ENCODE measurements at regions not wholly inside any gene's neighbourhood (a gene's known extent, or its start where the extent isn't known, plus 50 kb on each side); places are given as distances from the start of the nearest gene placed in this dataset.
"Not testable (repeated sequence)": the region's sequence is repeated elsewhere in the genome, so short reads cannot be mapped to it uniquely, and the experiment has no call there.

DNA sequence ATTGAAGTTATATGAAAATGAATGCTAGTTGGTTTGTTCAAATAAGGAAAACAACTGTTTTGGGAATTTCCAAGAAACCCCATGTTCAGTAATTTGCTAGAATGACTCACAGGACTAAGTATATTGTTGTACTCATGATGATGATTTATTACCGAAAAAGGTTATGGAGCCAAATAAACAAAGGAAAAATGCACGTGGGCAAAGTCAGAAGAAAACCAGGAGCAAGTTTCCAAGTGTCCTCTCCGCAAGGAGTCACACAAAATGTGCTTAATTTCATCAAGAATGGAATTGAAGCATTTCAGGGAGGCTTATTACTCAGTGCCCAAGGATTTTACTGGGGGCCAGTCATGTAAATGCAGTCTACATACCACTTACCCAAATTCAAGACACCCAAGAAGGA is 1652.4 kb upstream of the TMEFF2 start:
- DNase-seq (ENCODE audit: low read depth in 4 of 4, low spot score in 3 of 4), result no peak

DNA sequence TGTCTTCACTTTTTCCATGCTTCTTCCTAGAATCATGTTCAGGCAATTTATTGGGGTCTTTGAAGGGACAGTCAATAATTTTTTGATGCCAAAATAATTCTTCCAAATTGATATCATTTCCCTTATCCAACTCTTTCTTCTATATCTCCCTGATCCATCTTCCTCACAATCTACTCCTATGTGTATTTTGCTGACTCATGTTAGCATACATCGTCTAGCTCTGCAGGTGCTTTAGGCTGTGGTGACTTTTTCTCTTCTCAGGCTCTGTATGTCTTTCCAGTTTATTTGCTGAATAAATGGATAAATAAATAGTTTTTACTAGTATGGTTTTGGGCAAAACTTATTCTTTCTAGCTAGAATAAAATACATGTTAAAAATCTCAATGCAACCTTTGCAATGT is 1650.9 kb upstream of the TMEFF2 start:
- DNase-seq (ENCODE audit: low read depth in 4 of 4, low spot score in 3 of 4), result no peak

DNA sequence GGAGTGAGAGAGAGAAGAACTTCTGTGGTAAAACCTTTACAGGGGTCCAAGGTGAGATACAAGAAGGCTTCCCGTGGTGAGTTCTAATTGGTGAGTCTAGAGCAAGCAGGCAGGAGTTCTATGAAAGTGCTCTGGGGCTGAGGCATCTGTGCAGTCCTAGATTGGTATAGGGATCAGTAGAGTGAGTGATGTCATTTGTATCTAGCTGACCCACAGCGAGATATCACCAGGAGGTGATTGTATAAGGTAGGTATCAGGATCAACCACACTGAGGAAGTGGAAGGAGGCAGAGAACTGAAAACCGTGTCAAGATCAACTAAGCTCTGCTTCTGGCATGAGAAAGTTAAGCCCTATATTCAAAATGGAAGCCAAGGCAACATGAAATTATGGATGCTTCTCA is 1648.9 kb upstream of the TMEFF2 start:
- DNase-seq (ENCODE audit: low read depth in 4 of 4, low spot score in 3 of 4), result no peak

DNA sequence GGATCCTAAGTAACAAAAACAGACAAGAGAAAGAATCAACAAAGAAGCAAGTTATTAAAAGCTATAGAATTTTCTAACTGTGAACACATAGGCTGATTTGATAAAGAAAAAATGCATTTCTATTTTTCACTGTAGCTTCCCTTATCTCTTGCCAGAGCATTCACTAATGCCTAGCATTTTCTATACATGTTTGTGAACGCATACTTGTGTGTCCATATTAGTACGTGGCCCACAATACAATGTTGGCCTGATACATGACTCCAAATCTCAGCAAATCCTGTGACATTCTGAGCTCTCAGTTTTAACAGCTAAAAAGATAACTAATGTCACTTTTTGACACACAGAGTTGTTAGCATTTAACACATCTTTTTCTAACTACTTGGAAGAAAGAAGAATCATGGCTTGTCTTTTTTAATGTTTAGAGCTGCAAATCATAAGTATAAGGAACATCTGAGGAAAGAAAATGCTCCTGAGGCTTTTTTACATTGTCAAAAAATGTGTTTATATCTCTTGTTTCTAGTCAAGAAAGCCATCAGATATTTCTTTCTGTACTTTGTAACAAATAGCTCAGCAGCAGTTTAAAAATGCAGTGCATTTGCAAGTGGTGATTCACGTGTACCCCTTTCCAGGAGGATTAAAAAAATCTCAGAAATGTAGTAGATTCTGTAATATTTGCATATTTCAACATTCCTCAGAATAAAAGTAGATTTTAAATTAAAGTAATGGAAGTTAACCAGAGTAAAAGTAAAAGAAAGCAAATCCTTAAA is 1646.8 kb upstream of the TMEFF2 start:
- no peak for DNase-seq (ENCODE audit: low read depth in 4 of 4, low spot score in 3 of 4)

DNA sequence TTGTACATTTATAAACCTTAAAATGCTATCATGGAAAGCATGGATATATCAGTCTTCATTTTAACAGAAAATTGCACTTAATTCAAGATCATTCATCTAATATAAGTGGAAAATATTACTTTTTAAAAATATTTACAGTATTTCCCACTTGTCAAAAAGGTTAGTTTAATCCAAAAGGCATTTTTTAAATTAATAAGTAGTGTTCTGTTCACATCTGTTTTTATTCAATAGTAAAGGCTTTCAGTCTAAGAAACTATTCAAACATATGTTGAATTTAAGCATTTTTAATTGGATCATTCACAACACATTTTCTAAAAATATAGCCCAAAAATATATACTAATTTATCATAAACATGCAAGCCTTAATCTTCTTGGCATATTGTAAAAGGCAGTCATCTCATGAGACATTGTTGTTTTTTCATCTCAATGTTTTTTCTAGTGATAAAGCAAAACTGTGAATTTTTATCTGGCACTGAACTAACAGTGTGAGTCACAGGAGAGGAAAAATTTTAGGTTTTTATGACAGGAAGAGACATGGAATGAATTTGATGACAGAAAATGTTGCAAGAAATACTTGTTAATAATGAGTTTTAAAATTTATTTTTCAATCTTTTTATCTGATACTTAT is 1642.5 kb upstream of the TMEFF2 start:
- DNase-seq (ENCODE audit: low read depth in 4 of 4, low spot score in 3 of 4), result no peak

DNA sequence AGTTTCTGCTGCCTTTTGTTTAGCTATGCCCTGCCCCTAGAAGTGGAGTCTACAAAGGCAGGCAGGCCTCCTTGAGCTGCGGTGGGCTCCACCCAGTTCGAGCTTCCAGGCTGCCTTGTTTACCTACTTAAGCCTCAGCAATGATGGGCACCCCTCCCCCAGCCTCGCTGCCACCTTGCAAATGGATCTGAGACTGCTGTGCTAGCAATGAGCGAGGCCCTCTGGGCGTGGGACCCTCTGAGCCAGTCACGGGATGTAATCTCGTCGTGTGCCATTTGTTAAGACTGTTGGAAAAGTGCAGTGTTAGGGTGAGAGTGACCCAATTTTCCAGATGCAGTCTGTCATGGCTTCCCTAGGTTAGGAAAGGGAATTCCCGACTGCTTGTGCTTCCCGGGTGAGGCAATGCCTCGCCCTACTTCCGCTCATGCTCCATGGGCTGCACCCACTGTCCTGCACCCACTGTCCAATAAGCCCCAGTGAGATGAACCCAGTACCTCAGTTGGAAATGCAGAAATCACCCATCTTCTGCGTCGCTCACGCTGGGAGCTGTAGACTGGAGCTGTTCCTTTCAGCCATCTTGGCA is 1641.8 kb upstream of the TMEFF2 start:
- DNase-seq (ENCODE audit: low read depth in 4 of 4, low spot score in 3 of 4), result not testable (repeated sequence)

DNA sequence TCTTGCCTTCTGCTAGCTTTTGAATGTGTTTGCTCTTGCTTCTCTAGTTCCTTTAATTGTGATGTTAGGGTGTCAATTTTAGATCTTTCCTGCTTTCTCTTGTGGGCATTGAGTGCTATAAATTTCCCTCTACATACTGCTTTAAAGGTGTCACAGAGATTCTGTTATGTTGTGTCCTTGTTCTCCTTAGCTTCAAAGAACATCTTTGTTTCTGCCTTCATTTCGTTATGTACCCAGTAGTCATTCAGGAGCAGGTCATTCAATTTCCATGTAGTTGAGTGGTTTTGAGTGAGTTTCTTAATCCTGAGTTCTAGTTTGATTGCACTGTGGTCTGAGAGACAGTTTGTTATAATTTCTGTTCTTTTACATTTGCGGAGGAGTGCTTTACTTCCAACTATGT is 1639.2 kb upstream of the TMEFF2 start:
- DNase-seq (ENCODE audit: low read depth in 4 of 4, low spot score in 3 of 4), result not testable (repeated sequence)

DNA sequence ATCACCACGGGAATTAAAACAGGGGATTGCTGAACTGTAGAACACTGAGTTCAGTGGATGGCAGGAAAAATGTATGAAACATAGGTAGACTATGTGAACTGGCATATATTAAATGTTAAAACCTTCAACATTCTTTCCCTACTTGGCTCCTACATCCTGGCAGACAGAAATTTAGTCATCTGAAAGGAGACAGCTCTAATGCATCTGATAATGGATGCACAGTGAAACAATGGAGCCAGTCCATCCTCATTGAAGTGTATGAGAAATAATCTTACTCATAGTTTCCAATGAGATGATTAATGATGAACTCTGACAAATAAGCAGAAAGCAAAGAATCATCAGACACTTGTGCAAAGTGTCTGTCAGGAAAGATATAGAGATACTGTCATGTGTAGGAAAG is 1629.7 kb upstream of the TMEFF2 start:
- DNase-seq (ENCODE audit: low read depth in 4 of 4, low spot score in 3 of 4), result no peak

DNA sequence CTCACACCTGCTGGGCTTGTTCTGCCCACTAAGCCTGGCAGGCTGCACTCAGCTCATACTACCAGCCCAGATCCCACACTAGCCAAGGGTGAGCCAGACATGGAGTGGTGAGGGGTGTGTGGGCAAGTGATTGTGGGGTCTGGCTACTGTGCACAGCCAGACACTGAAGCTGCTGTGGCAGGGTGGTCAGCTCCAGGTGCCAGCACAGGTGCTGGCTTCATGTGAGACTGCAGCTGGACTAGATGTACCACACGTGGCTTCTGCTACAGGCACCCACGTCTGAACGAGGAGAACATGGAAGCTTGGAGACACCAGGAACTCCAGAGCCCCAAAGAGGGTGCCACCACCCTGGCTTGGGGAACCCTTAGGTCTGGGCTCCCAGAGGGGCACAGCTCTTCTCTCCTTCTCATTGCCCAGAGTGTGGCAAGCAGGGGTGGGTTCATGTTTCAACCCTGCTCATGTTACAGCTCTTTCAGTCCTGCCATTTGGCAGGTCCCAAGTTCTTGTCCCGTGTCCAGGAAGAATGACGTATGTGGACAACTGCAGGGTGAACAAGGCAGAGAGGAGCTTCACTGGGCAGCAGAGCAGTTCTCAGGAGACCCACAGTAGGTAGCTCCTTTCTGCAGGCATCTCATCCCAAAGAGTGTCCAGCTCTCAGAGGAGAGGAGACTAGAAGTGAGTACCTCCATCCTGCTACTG is 1624.2 kb upstream of the TMEFF2 start:
- no peak for DNase-seq (ENCODE audit: low read depth in 4 of 4, low spot score in 3 of 4)

DNA sequence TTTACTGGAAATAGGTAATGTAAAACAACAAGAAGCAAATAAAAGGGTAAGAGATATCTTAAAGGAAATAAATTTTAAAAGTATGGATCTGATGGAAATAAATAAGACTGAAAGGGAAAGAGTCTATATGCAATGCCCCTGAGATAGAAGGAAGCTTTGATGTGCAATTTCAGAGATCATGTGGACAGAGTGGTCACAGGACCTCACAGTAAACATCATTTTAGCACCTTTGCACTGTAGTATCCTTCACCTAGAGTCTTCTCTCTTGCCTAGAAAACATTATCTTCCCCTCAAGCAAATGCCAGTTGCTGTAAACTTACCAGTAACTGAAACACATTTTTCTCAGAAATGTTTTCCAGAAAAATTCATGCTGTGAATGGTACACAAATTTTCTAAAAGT is 1621.3 kb upstream of the TMEFF2 start:
- DNase-seq (ENCODE audit: low read depth in 4 of 4, low spot score in 3 of 4), result no peak

DNA sequence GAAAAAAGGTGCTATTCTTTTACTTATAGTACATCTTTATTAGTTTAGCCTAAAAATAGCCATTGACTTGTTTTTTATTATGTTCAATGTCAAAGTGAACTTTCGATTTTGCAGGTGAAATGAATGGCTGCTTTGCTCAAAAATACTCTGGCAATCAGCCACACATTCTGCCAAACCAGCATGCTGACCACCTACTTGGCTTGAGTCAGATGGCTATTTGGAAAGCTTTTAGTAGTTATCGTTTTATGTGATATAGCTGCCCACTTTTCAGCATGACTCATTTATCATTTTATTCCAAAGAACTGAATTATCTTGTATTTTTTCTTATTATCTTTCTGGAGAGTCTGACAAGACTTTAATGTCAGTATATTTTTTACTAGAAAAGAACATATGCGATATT is 1615.8 kb upstream of the TMEFF2 start:
- no peak for DNase-seq (ENCODE audit: low read depth in 4 of 4, low spot score in 3 of 4)

DNA sequence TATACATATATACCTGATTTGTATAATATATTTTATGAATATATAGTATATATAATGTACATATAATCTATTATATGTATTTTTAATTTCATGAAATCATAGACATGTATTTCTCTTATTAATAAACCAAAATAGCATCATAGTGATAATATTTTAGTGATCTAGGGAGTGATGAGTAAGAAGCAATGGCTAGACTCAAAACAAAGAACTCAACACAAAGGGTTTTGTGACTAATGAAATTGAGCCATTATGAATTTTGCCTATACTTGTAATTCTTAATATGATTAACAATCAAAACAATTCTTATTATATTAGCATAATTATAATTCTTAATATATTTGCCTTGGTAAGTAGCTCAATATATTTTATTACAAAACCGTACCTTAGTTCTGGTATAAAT is 1614.1 kb upstream of the TMEFF2 start:
- DNase-seq (ENCODE audit: low read depth in 4 of 4, low spot score in 3 of 4), result no peak

DNA sequence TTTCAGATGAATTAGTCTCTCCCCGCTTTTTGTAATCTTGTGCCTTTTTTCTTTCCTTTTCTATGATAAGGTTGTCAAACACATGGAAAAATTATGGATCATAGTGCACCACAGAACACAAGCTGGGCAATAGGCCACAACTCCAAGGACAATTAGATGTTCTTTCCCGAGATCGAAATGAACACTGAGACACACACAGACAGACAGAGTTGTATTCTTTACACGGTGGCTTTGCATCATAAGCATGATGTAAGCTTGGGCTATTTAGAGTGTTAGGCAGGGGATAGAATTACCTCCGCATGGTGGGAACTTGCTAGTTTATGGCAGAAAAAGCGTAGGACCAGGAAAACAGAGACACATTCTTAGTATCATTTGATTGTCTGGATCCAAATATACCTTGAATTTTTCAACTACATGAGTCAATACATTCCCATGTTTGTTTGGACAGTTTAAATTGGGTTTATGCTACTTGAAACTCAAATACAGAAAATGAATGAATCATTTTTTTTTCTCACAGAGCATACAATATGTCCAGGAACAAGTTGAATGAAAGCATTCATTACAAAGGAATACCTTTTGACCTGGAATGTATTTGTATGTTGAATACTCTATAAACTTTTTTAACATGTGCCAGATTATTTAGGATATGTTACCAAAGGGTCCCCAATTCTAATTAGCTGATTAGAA is 1611.5 kb upstream of the TMEFF2 start:
- DNase-seq (ENCODE audit: low read depth in 4 of 4, low spot score in 3 of 4), result no peak

DNA sequence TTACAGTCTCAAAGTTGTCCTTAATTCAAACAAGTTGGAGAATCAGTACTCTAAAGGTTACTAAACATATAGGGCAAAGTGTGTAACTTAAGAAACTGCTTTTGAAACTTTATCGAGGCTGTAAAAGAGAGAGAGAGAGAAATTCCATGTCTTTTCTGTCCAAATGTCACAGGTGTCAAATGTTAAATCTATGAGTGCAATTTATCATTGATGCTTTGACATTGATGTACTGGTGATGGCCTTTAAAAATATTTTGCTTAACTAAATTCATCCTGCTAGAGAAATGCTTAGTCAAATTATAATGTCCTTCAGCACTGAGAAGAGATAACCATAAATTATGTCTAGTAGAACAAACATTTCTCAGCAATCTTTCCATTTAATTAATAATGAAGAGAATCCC is 1602.1 kb upstream of the TMEFF2 start:
- no peak for DNase-seq (ENCODE audit: low read depth in 4 of 4, low spot score in 3 of 4)

DNA sequence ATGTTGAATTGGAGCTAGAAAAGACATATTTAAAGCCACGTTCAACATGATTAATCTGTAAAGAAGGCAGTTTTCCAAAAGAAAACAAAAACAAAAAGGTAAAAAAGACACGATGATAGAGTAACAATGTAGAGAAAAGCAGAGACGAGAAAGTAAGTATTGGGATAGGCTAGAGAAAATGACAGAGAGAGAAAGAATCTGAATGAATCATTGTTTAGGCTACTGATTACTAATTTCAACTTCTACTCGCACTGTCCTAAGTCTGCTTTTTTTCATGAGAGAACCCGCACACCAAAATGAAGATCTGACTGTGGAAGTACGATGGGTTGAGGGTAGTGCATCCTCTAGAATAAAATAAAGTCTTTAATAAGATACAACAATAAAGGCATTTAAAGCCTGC is 1599.2 kb upstream of the TMEFF2 start:
- DNase-seq (ENCODE audit: low read depth in 4 of 4, low spot score in 3 of 4), result no peak

DNA sequence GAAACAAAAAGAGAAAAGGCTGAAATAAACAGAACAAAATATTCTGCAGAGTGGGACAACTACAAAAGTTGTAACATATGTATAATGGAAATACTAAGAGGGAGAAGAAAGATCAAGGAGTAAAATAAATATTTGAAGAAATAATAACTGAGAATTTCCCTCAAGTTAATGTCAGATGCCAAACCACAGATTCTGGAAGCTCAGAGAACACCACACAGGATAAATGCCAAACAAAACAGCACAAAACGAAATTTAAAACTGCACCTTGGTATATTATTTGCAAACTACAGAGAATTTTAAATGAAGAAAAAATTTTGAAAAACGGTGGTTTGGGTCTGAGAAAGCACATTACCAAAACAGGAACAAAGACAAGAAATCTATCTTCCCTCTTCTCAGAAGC is 1588.9 kb upstream of the TMEFF2 start:
- no peak for DNase-seq (ENCODE audit: low read depth in 4 of 4, low spot score in 3 of 4)

DNA sequence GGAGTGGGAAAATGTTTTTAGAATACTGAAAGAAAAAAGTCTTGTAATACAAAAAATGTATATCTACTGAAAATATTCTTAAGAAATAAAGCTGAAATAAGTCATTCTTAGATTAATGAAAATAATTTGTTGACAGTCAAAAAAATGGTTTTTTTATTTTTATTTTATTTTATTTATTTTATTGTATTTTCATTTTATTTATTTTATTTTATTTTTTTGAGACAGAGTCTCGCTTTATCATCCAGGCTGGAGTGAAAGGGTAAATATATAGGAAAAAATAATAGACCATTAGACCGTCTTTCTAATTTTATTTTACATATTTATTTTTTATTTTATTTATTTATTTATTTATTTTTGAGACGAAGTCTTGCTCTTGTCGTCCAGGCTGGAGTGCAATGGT is 1583.6 kb upstream of the TMEFF2 start:
- no peak for DNase-seq (ENCODE audit: low read depth in 4 of 4, low spot score in 3 of 4)

DNA sequence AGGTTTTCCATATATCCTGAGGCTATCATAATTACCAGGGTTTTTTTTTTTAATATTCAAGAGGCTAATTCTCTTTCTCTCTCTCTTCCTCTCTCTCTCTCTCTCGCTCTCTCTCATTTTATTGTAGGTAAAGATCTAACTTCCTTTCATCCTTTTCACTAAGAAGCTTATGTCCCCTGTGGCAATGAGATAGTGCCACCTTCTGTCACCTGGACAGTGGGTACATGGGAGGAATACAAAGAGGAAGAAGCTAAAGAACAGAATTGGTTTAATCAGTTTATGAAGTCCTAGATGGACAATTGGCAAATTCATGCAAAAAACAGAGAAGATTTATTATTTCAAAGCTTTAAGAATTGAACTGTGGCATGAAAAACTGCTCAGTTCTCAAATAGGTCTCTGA is 1582.3 kb upstream of the TMEFF2 start:
- no peak for DNase-seq (ENCODE audit: low read depth in 4 of 4, low spot score in 3 of 4)

DNA sequence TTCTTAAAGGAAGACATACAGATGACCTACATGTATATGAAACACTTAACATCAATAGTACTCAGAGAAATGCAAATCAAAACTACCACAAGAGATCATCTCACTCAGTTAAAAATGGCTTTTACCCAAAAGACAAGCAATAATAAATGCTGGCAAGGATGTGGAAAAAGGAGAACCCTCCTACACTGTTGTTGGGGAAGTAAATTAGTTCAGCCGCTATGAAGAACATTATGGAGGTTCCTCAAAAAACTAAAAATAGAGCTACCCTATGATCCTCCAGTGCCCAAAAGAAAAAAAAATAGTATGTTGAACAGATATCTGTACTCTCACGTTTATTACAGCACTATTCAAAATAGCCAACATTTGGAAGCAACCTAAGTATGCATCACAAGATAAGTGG is 1579.4 kb upstream of the TMEFF2 start:
- no peak for DNase-seq (ENCODE audit: low read depth in 4 of 4, low spot score in 3 of 4)

DNA sequence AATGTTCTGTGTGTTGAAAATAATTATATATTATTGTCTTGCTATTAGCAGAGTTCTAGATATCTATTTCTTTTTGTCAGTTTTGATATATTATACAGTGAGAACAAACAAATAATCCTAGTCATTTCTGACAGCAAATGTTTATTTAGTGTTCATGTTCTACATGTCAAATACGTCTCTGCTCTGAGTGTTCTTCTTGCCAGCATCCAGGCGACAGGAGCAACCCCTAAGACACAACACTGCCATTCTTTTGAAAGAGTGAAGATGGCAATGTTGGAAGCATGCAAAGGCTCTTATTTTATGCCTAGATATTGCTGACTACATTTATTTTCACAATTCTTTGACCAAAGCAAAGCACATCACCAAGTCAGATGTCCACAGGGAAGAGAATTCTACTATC is 1556.6 kb upstream of the TMEFF2 start:
- no peak for DNase-seq (ENCODE audit: low read depth in 4 of 4, low spot score in 3 of 4)

DNA sequence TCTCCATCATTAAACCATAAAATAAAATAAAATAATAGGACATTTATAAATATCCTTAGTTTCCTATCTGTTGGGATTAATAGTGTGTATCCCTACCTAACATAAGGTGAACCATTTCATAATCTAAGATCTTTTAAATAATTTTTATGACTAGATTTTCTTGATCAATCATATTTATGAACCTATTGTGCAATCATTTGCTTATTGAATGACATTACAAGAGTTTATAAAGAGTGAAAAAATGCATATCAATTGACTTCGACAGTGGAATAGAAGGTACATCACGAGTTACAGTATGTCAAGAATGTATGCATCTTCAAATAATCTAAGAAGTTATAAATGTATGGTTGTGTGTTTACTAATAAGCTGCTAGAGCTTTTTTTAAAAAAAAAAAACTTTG is 1554.8 kb upstream of the TMEFF2 start:
- no peak for DNase-seq (ENCODE audit: low read depth in 4 of 4, low spot score in 3 of 4)
